ENCODE measurements at regions not wholly inside any gene's neighbourhood (a gene's known extent, or its start where the extent isn't known, plus 50 kb on each side); places are given as distances from the start of the nearest gene placed in this dataset.

- peak; percentile 53 for DNase-seq
Observed at GRCh38 chr1:234725177-234726132, 115.5 kb upstream of the IRF2BP2 start.

GRCh38 chr1:234724516-234725176 is 114.7 kb upstream of the IRF2BP2 start:
- peak; percentile 10 for DNase-seq

- DNase-seq: peak; percentile 75
Observed at GRCh38 chr1:234722904-234723720, 113.1 kb upstream of the IRF2BP2 start.

GRCh38 chr1:234722270-234722704 is 112.3 kb upstream of the IRF2BP2 start:
- no peak for DNase-seq

- DNase-seq: no peak
Observed at GRCh38 chr1:234721476-234722269, 111.7 kb upstream of the IRF2BP2 start.

GRCh38 chr1:234720709-234721441 is 110.9 kb upstream of the IRF2BP2 start:
- DNase-seq: no peak

GRCh38 chr1:234719454-234720251 is 109.7 kb upstream of the IRF2BP2 start:
- DNase-seq: no peak

GRCh38 chr1:234718496-234719453 is 108.8 kb upstream of the IRF2BP2 start:
- no peak for DNase-seq

- DNase-seq: no peak
Observed at GRCh38 chr1:234716908-234717375, 107.0 kb upstream of the IRF2BP2 start.

GRCh38 chr1:234715252-234716014 is 105.5 kb upstream of the IRF2BP2 start:
- no peak for DNase-seq

- DNase-seq: no peak
Observed at GRCh38 chr1:234713859-234714258, 103.9 kb upstream of the IRF2BP2 start.

- no peak for DNase-seq
Observed at GRCh38 chr1:234713440-234713839, 103.5 kb upstream of the IRF2BP2 start.

GRCh38 chr1:234712891-234713305 is 102.9 kb upstream of the IRF2BP2 start:
- DNase-seq: no peak

GRCh38 chr1:234710936-234711724 is 101.2 kb upstream of the IRF2BP2 start:
- no peak for DNase-seq

GRCh38 chr1:234710381-234710780 is 100.4 kb upstream of the IRF2BP2 start:
- no peak for DNase-seq

GRCh38 chr1:234709473-234710228 is 99.7 kb upstream of the IRF2BP2 start:
- no peak for DNase-seq
